LHCN-M2 (cell line): ENCODE measurements at regions not wholly inside any gene's neighbourhood (a gene's known extent, or its start where the extent isn't known, plus 50 kb on each side); places are given as distances from the start of the nearest gene placed in this dataset.
"Not testable (repeated sequence)": the region's sequence is repeated elsewhere in the genome, so short reads cannot be mapped to it uniquely, and the experiment has no call there.

Source experiments
- DNase-seq: peaks from one replicate; pipeline ENCODE4 v3.0.0-alpha.2; 2012; ENCODE audit warnings: low read depth

- no peak for DNase-seq
Measured at GRCh38 chr12:61999311-61999710, 260.9 kb upstream of the USP15 start.

GRCh38 chr12:62001424-62001823 lies 258.8 kb upstream of the USP15 start:
- DNase-seq, result no peak

- DNase-seq, result no peak
Measured at GRCh38 chr12:62003226-62003625, 257.0 kb upstream of the USP15 start.

GRCh38 chr12:62003701-62004100 lies 256.5 kb upstream of the USP15 start:
- DNase-seq, result no peak

GRCh38 chr12:62005615-62006014 lies 254.6 kb upstream of the USP15 start:
- DNase-seq, result no peak

GRCh38 chr12:62006076-62006732 lies 254.0 kb upstream of the USP15 start:
- DNase-seq, result peak; percentile 21

GRCh38 chr12:62008703-62009102 lies 251.5 kb upstream of the USP15 start:
- DNase-seq, result no peak

- DNase-seq, result no peak
Measured at GRCh38 chr12:62009445-62009844, 250.8 kb upstream of the USP15 start.

GRCh38 chr12:62010331-62010906 lies 249.8 kb upstream of the USP15 start:
- DNase-seq, result not testable (repeated sequence)

- DNase-seq, result not testable (repeated sequence)
Measured at GRCh38 chr12:62010973-62011372, 249.2 kb upstream of the USP15 start.

GRCh38 chr12:62014330-62014729 lies 245.9 kb upstream of the USP15 start:
- DNase-seq, result no peak

- no peak for DNase-seq
Measured at GRCh38 chr12:62016021-62016420, 244.2 kb upstream of the USP15 start.

- DNase-seq, result no peak
Measured at GRCh38 chr12:62021808-62022207, 238.4 kb upstream of the USP15 start.

GRCh38 chr12:62028536-62028935 lies 231.7 kb upstream of the USP15 start:
- no peak for DNase-seq

GRCh38 chr12:62032870-62033269 lies 227.3 kb upstream of the USP15 start:
- DNase-seq, result no peak

GRCh38 chr12:62044450-62045135 lies 215.6 kb upstream of the USP15 start:
- no peak for DNase-seq

GRCh38 chr12:62045211-62045610 lies 215.0 kb upstream of the USP15 start:
- no peak for DNase-seq

- no peak for DNase-seq
Measured at GRCh38 chr12:62050785-62051184, 209.4 kb upstream of the USP15 start.

GRCh38 chr12:62069976-62070375 lies 190.2 kb upstream of the USP15 start:
- DNase-seq, result no peak

GRCh38 chr12:62073236-62073635 lies 187.0 kb upstream of the USP15 start:
- not testable (repeated sequence) for DNase-seq

GRCh38 chr12:62075870-62076269 lies 184.3 kb upstream of the USP15 start:
- no peak for DNase-seq

- no peak for DNase-seq
Measured at GRCh38 chr12:62078020-62078419, 182.2 kb upstream of the USP15 start.

GRCh38 chr12:62082448-62082847 lies 177.8 kb upstream of the USP15 start:
- no peak for DNase-seq
